HAP-1 (cell line): ENCODE measurements at regions not wholly inside any gene's neighbourhood (a gene's known extent, or its start where the extent isn't known, plus 50 kb on each side); places are given as distances from the start of the nearest gene placed in this dataset.
"Not testable (repeated sequence)": the region's sequence is repeated elsewhere in the genome, so short reads cannot be mapped to it uniquely, and the experiment has no call there.

Experiments used
- DNase-seq, 2 experiments: peaks; one replicate each; pipeline ENCODE4 v3.0.0-alpha.2; 2016 to 2020; ENCODE audit warnings: low spot score in 2 of 2
- H3K27me3 ChIP-seq: fragments of 250-450 bp; sonication (Bioruptor Pico); 2 replicates; pipeline ENCODE4 v1.5.1; 2020; ENCODE audit warnings: low read depth, mild to moderate bottlenecking, moderate library complexity
- H3K36me3 ChIP-seq: fragments of 250-450 bp; sonication (Bioruptor Pico); replicated peaks from 2 replicates; pipeline ENCODE4 v1.5.1; 2020; ENCODE audit warnings: mild to moderate bottlenecking
- H3K4me1 ChIP-seq: fragments of 250-450 bp; sonication (Bioruptor Pico); 2 replicates; pipeline ENCODE4 v1.5.1; 2020; ENCODE audit warnings: mild to moderate bottlenecking
- H3K4me3 ChIP-seq: fragments of 250-450 bp; sonication (Bioruptor Pico); 2 replicates; pipeline ENCODE4 v1.5.1; 2020; ENCODE audit warnings: mild to moderate bottlenecking, moderate library complexity
- H3K9me3 ChIP-seq: fragments of 250-450 bp; sonication (Bioruptor Pico); 2 replicates; pipeline ENCODE4 v1.5.1; 2020; ENCODE audit warnings: mild to moderate bottlenecking, moderate library complexity
- in situ Hi-C: fragments of 300-500 bp; cut with MboI; formaldehyde crosslinking; loops from 3 replicates; pipeline ENCODE4 v1.14.3; 2020; ENCODE audit warnings: low sequenced_read_pairs, inconsistent platforms, mixed read lengths

DNA sequence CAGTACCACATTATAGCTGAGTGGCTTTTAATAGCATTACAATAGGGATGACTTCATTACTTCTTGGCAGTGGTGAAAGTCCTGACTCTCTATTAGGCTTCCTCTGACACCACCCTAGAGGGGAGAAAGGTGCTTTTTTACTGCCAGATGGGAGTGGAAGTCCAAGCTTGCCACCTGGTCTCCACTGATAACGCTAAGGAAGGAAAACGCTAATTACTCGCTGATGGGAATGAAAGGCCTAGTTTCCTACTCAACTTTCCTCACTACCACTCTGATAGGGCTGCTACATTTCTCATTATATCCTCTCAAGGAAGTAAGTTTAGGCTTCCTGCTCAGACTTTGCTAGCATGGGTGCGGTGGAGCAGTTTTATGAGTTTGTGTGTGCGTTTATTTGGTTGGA is 62.3 kb upstream of the PAGE3 start:
- no peak for DNase-seq
- in situ Hi-C loops: no loop called here
- no peak overlapping the region for H3K4me3 ChIP-seq
- H3K9me3 ChIP-seq: no peaks in the 10 kb centered on the region
- H3K36me3 ChIP-seq: no peaks in the 10 kb centered on the region
- H3K27me3 ChIP-seq: no peaks in the 10 kb centered on the region
- H3K4me1 ChIP-seq: no peaks in the 10 kb centered on the region

DNA sequence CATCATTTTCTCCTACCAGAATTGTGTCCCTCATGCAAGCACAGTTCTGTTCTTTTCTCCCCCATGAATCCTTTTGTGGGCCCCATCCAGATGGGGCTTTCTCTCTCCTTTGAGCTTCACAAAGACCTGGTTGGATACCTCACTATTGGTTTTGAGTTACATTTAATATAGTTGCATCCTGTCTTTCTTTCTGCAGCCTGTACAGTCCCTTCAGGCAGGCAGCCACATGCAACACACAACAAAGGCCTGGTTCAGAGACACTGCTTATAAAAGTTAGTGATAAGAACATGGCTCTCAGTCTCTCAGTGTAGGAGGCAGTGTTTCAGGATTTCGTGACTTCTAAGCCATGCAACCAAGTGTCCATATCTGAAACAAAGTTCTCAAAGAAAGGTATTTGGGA is 70.6 kb upstream of the PAGE3 start:
- DNase-seq: no peak
- Histone ChIP-seq H3K4me3 (no peak overlapping the region), H3K27me3 (no peaks in the 10 kb centered on the region), H3K4me1 (no peaks in the 10 kb centered on the region), H3K9me3 (no peaks in the 10 kb centered on the region), H3K36me3 (no peaks in the 10 kb centered on the region)
- in situ Hi-C loops: no loop called here

DNA sequence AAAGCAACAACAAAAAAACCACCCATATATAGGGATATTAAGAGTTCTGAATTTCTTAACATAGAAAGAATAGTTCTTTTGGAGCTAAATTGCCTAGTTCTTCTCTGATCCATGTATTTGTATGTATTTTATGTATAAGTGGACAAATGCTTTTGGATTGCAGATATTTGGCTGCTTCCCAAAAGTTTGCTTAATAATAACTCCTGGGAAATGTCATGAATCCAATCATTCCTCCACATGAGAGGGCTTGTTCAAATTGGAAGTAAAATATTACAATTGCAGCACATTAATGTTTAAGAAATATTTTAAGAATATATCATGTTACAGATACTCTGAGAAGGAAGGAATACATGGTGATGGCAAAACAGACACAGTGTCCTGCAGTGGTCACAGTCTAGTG is 71.5 kb upstream of the PAGE3 start:
- no peaks in the 10 kb centered on the region for H3K9me3 ChIP-seq
- H3K36me3 ChIP-seq: no peaks in the 10 kb centered on the region
- no peaks in the 10 kb centered on the region for H3K27me3 ChIP-seq
- no peak overlapping the region for H3K4me3 ChIP-seq
- DNase-seq: no peak
- in situ Hi-C loops: no loop called here
- no peaks in the 10 kb centered on the region for H3K4me1 ChIP-seq

DNA sequence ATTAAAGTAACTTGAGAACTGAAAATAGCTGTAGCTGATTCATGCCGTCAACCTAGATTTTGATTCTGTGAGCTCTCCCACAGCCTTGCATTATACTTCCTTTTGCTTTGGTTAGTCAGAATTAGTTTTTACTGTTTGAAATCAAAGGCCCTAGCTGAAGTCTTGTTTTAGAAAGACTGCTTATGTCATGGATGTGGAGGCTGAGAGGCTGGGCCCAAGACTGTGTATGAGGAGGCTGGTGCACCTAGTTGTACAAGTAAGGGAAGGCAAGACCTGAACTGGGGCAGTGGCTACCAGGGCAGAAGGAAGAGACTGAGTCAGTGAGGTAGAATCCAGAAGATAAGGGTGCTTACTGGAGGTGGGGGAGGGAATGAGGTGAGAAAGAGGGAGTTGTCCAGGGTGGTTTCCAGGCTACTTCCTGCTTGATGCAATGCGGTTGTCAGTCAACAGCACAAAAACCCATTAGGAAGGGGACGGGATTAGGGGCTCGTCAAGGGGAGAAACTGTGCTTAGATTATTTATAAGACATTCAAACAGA is 76.2 kb upstream of the PAGE3 start:
- no peak for DNase-seq
- H3K4me3 ChIP-seq: no peak overlapping the region
- in situ Hi-C loops: no loop called here
- no peaks in the 10 kb centered on the region for H3K9me3 ChIP-seq
- no peaks in the 10 kb centered on the region for H3K36me3 ChIP-seq
- H3K27me3 ChIP-seq: no peaks in the 10 kb centered on the region
- H3K4me1 ChIP-seq: no peaks in the 10 kb centered on the region

DNA sequence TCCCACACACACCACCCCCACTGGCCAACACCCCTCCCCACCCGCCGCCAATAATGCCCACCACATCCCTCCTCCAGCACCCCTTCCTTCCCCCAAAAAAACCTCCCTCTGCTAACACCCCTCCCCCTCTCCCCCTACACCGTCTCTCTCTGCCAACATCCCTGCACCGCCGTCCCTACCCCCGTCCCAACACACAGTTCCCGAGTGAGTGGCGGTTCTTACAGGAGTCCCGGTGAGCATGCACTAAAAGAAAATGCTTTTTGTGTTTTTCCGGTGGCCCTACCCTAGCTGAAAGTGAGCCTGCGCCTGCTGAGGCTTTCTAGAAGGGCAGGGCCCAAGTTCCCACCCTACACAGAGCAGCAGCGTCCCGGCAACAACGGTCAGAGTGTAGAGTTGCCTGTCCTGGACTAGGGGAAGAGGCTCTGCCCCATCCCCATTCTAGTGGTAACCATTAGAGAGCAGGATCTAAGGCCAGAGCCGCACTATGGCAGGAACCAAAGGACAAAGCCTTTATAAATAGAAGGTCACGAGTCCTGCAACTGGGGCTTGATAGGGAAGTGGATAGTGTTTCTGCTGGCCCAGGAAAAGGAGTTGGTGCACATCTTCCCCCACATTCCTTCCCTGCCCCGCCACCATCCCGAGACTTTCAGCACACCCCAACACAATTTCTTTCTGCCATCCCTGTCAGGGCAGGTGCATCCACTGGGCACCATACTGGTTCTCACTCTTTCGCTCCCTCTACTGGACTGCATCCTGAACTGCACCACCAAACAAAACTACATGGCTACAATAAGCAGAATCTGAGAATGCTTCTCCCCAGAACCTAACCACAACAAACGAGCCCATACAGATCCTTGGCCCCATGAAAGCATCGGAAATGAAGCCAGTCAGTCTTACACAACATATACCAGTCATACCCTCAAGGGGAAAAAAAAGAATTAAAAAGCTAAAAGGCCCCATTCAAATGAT is 78.1 kb upstream of the PAGE3 start:
- Histone ChIP-seq H3K27me3 (no peaks in the 10 kb centered on the region), H3K4me1 (no peaks in the 10 kb centered on the region), H3K9me3 (no peaks in the 10 kb centered on the region), H3K36me3 (no peaks in the 10 kb centered on the region), H3K4me3 (no peak overlapping the region)
- in situ Hi-C loops: no loop called here
- DNase-seq: peak; percentile 43 to 62

DNA sequence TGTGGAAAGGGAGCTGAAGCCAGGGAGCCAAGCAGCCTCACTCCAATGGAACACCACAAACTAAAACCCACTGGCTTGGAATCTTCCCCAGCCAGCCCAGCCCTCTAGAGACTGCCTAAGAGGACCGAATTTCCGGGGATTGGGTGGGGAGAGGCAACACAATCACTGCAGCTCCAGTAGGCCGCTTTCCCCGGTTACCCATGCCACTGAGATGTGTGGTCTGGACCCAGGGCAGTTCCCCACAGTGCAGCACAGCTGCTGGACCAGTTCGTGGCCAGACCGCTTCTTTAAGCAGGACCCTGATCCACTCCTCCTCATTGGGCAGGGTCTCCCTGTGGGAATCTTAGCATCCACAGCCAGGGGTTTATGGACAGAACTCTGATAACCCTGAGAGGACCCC is 91.9 kb upstream of the PAGE3 start:
- no peaks in the 10 kb centered on the region for H3K4me1 ChIP-seq
- DNase-seq: no peak
- no peaks in the 10 kb centered on the region for H3K27me3 ChIP-seq
- in situ Hi-C loops: no loop called here
- H3K4me3 ChIP-seq: no peak overlapping the region
- H3K36me3 ChIP-seq: no peaks in the 10 kb centered on the region
- no peaks in the 10 kb centered on the region for H3K9me3 ChIP-seq

DNA sequence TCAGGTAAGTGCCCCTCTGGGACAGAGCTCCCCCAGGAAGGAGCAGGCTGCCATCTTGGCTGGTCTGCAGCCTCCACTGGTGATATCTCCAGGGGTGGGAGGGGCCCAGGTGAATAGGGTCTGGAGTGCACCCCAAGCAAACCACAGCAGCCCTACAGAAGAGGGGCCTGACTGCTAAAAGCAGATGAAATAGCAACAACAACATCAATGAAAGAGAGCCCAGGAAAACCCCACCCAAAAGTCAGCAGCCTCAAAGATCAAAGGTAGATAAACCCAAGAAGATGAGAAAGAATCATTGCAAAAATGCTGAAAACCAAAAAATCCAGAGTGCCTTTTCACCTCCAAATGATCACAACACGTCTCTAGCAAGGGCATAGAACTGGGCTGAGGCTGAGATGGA is 92.5 kb upstream of the PAGE3 start:
- DNase-seq: no peak
- no peaks in the 10 kb centered on the region for H3K9me3 ChIP-seq
- no peaks in the 10 kb centered on the region for H3K36me3 ChIP-seq
- H3K4me1 ChIP-seq: no peaks in the 10 kb centered on the region
- in situ Hi-C loops: no loop called here
- H3K27me3 ChIP-seq: no peaks in the 10 kb centered on the region
- no peak overlapping the region for H3K4me3 ChIP-seq

DNA sequence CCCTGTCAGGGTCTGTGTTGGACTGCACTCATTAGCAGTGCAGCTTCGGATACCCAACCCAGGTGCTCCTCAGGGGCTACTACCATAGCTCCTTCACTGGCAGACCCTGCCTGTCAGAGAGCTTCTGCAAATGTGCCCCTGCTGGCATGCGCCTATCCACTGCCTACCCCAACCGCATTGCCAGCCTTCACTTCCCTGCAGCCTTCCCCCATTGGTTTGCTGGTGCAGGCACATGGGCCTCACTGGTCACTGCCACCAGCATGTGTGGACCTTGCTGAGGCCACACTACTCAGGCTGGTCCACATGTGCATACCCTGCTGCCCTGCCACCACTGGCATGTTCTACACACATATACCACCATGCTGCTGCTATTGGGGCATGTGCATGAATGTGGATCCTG is 72.5 kb upstream of the MAGEH1 start:
- Histone ChIP-seq H3K9me3 (no peaks in the 10 kb centered on the region), H3K4me1 (no peaks in the 10 kb centered on the region), H3K4me3 (no peak overlapping the region), H3K36me3 (no peaks in the 10 kb centered on the region), H3K27me3 (no peaks in the 10 kb centered on the region)
- DNase-seq: no peak
- in situ Hi-C loops: no loop called here

DNA sequence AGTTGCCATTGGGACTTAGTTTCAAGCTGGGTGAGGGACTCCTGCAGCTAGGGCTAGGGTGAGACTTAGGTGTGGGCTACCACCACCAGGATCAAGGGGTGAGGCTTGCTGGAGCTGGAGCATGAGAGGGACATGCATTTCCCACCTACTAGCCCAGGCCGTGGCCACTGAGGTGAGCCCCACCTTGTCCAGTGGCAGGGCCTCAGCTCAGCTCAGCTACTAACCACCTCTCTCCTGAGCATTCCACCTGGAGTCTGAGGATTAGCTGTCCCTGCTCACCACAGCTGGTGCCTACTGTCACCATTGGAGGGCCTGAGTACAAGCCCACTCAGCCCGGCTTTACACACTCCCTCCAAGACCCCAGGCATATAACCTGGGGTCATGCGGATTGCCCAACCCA is 62.6 kb upstream of the MAGEH1 start:
- H3K4me1 ChIP-seq: no peaks in the 10 kb centered on the region
- in situ Hi-C loops: no loop called here
- no peaks in the 10 kb centered on the region for H3K27me3 ChIP-seq
- no peak overlapping the region for H3K4me3 ChIP-seq
- no peak for DNase-seq
- H3K36me3 ChIP-seq: no peaks in the 10 kb centered on the region
- no peaks in the 10 kb centered on the region for H3K9me3 ChIP-seq

DNA sequence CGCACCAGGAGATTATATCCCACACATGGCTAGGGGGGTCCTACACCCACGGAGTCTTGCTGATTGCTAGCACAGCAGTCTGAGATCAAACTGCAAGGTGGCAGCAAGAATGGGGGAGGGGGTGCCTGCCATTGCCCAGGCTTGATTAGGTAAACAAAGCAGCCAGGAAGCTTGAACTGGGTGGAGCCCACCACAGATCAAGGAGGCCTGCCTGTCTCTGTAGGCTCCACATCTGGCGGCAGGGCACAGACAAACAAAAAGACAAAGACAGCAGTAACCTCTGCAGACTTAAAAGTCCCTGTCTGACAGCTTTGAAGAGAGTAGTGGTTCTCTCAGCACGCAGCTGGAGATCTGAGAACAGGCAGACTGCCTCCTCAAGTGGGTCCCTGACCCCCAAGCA is 55.1 kb upstream of the MAGEH1 start:
- H3K4me3 ChIP-seq, H3K9me3 ChIP-seq, in situ Hi-C loops, DNase-seq, H3K4me1 ChIP-seq, H3K36me3 ChIP-seq, H3K27me3 ChIP-seq: not testable (repeated sequence)
